Trophoblast cell (in vitro differentiated cells and primary cell): ENCODE measurements at regions not wholly inside any gene's neighbourhood (a gene's known extent, or its start where the extent isn't known, plus 50 kb on each side); places are given as distances from the start of the nearest gene placed in this dataset.
A peak's percentile ranks its signal among the peaks of the same experiment; 100 is the strongest.

Source experiments
- DNase-seq, 2 donors: peaks; one replicate each; pipeline ENCODE4 v3.0.0-alpha.2; 2016
- H2AFZ ChIP-seq: 2 replicates; pipeline ENCODE4 v1.6.1; 2013; ENCODE audit warnings: low read length, moderate library complexity, mild to moderate bottlenecking; ENCODE audit not compliant: insufficient read depth, poor library complexity
- H2AK5ac ChIP-seq: 2 replicates; pipeline ENCODE4 v1.6.1; 2013; ENCODE audit warnings: mild to moderate bottlenecking, low read length
- H2BK120ac ChIP-seq: 2 replicates; pipeline ENCODE4 v1.6.1; 2013; ENCODE audit warnings: low read length, mild to moderate bottlenecking, moderate library complexity; ENCODE audit not compliant: insufficient read depth, poor library complexity
- H2BK12ac ChIP-seq: 2 replicates; pipeline ENCODE4 v1.6.1; 2013; ENCODE audit warnings: mild to moderate bottlenecking, low read length, moderate library complexity
- H2BK5ac ChIP-seq: 2 replicates; pipeline ENCODE4 v1.6.1; 2013; ENCODE audit warnings: low read length, low read depth, moderate library complexity, mild to moderate bottlenecking; ENCODE audit not compliant: poor library complexity
- H3K14ac ChIP-seq: 2 replicates; pipeline ENCODE4 v1.6.1; 2013; ENCODE audit warnings: mild to moderate bottlenecking, low read length
- H3K18ac ChIP-seq: 2 replicates; pipeline ENCODE4 v1.6.1; 2013; ENCODE audit warnings: mild to moderate bottlenecking, low read length
- H3K23ac ChIP-seq: 2 replicates; pipeline ENCODE4 v1.6.1; 2013; ENCODE audit warnings: low read length
- H3K27ac ChIP-seq: 2 replicates; pipeline ENCODE4 v1.5.1; 2013; ENCODE audit warnings: low read depth, mild to moderate bottlenecking, inconsistent platforms, low read length, moderate library complexity
- H3K27me3 ChIP-seq: 2 replicates; pipeline ENCODE4 v1.6.1; 2013; ENCODE audit warnings: inconsistent platforms, mild to moderate bottlenecking, low read length, moderate library complexity; ENCODE audit not compliant: insufficient read depth
- H3K36me3 ChIP-seq, 2 experiments: 1 replicate in 1 of 2; 2 replicates in 1 of 2; pipeline ENCODE4 v1.6.1; 2013; ENCODE audit warnings: low read length in 2 of 2, mild to moderate bottlenecking in 2 of 2, moderate library complexity in 1 of 2; ENCODE audit not compliant: insufficient read depth in 2 of 2, control insufficient read depth in 1 of 2
- H3K4ac ChIP-seq: 2 replicates; pipeline ENCODE4 v1.6.1; 2013; ENCODE audit warnings: low read depth, mild to moderate bottlenecking, low read length, moderate library complexity
- H3K4me1 ChIP-seq, 2 experiments: 1 replicate in 1 of 2; 2 replicates in 1 of 2; pipeline ENCODE4 v1.6.1; 2013; ENCODE audit warnings: low read length in 2 of 2, mild to moderate bottlenecking in 2 of 2, moderate library complexity in 1 of 2; ENCODE audit not compliant: insufficient read depth in 2 of 2, control insufficient read depth in 1 of 2
- H3K4me2 ChIP-seq: 2 replicates; pipeline ENCODE4 v1.6.1; 2013; ENCODE audit warnings: inconsistent platforms, mild to moderate bottlenecking, low read length, moderate library complexity
- H3K4me3 ChIP-seq: 2 replicates; pipeline ENCODE4 v1.5.1; 2013; ENCODE audit warnings: mild to moderate bottlenecking, low read depth, low read length, inconsistent platforms
- H3K79me1 ChIP-seq: one replicate; pipeline ENCODE4 v1.6.1; 2013; ENCODE audit warnings: low read length
- H3K79me2 ChIP-seq: 2 replicates; pipeline ENCODE4 v1.6.1; 2013; ENCODE audit warnings: low read length, mild to moderate bottlenecking; ENCODE audit not compliant: control insufficient read depth, insufficient read depth, poor library complexity
- H3K9ac ChIP-seq: 2 replicates; pipeline ENCODE4 v1.6.1; 2013; ENCODE audit warnings: mild to moderate bottlenecking, low read length
- H3K9me3 ChIP-seq: 2 replicates; pipeline ENCODE4 v1.6.1; 2013; ENCODE audit warnings: low read depth, mild to moderate bottlenecking, control low read depth, inconsistent platforms, low read length; ENCODE audit not compliant: insufficient read depth
- H4K12ac ChIP-seq: 2 replicates; pipeline ENCODE4 v1.6.1; 2013; ENCODE audit warnings: low read depth, mild to moderate bottlenecking, low read length, moderate library complexity
- H4K8ac ChIP-seq: 2 replicates; pipeline ENCODE4 v1.6.1; 2013; ENCODE audit warnings: low read depth, mild to moderate bottlenecking, low read length, moderate library complexity
- H4K91ac ChIP-seq: one replicate; pipeline ENCODE4 v1.6.1; 2013; ENCODE audit warnings: low read depth, mild to moderate bottlenecking, low read length, moderate library complexity
- WGBS: extraction: QIAGEN DNeasy Blood & Tissue Kit; methylation state at CpG from one replicate; pipeline ENCODE4 v1.1.7; 2013; ENCODE audit warnings: missing lambda C conversion rate; ENCODE audit not compliant: insufficient read length, insufficient coverage; ENCODE audit errors: extremely low coverage; 5-methylcytosine and 5-hydroxymethylcytosine counted together

DNA sequence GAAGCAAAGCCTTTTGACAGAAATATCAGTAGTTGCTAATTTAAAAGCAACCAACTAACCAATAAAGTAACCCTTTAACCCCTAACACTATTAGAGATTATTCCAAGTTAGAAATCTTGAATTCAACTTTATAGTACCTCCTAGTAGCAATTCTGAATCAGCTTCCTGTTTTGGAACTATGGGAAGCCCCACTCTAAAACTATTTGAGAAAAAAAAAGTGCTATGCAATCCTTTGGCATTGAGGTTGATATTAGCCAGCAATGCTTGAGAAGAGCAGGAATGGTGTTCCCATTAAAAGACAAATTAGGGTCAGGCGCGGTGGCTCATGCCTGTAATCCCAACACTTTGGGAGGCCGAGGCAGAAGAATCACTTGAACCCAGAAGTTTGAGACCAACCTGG lies 306.2 kb upstream of the ZFP64 start:
- Histone ChIP-seq H3K79me1 (peaks cover 4% of the 10 kb centered on the region), H3K4me3 (no peak overlapping the region), H3K36me3 (no peaks in the 10 kb centered on the region), H3K4me1 (peaks cover 4 to 6% of the 10 kb centered on the region in 2 experiments), H2AK5ac (no peak overlapping the region), H3K27me3 (no peaks in the 10 kb centered on the region), H2BK120ac (no peak overlapping the region), H3K18ac (no peak overlapping the region), H4K91ac (no peak overlapping the region), H3K4me2 (no peak overlapping the region), H4K12ac (no peak overlapping the region), H2BK5ac (no peak overlapping the region), H4K8ac (no peak overlapping the region), H3K9me3 (no peaks in the 10 kb centered on the region), H2BK12ac (no peak overlapping the region), H3K4ac (no peak overlapping the region), H3K23ac (no peak overlapping the region), H3K79me2 (no peaks in the 10 kb centered on the region), H2AFZ (no peak overlapping the region), H3K14ac (no peak overlapping the region), H3K9ac (no peak overlapping the region), H3K27ac (no peak overlapping the region)
- no CpG with 5 or more reads among the region's 3 CpGs for WGBS
- no peak for DNase-seq

DNA sequence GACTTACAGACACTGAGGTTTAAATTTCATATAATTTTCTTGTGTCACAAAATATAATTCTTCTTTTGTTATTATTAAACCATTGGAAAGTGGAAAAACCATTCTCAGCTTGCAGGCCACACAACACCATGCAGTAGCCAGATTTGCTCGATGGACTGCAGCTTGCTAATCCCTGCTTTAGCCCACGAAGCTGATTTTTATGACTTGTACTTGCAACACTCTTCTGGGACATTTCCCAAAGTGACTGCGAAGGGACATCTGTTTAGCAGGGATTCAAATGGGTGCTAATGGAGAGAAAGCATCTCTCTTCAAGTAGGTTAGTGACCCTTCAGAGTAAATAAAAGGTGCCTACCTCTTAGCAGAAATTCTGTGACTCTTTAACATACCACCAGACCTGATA lies 304.6 kb upstream of the ZFP64 start:
- H3K79me2 ChIP-seq = no peaks in the 10 kb centered on the region
- H3K9ac ChIP-seq = no peak overlapping the region
- no peak overlapping the region for H3K23ac ChIP-seq
- no peak overlapping the region for H2BK5ac ChIP-seq
- H3K4me1 ChIP-seq = peaks cover 4 to 6% of the 10 kb centered on the region in 2 experiments
- H4K8ac ChIP-seq = no peak overlapping the region
- peak in 1 of 2 donors; percentile 21 for DNase-seq
- no peak overlapping the region for H3K4me3 ChIP-seq
- H4K12ac ChIP-seq = no peak overlapping the region
- no peak overlapping the region for H3K27ac ChIP-seq
- no peak overlapping the region for H2AFZ ChIP-seq
- no peak overlapping the region for H3K4ac ChIP-seq
- H2BK120ac ChIP-seq = no peak overlapping the region
- H3K27me3 ChIP-seq = no peaks in the 10 kb centered on the region
- no peak overlapping the region for H4K91ac ChIP-seq
- no peak overlapping the region for H2AK5ac ChIP-seq
- no CpG with 5 or more reads among the region's 3 CpGs for WGBS
- no peaks in the 10 kb centered on the region for H3K9me3 ChIP-seq
- no peak overlapping the region for H3K18ac ChIP-seq
- H2BK12ac ChIP-seq = no peak overlapping the region
- no peaks in the 10 kb centered on the region for H3K36me3 ChIP-seq
- no peak overlapping the region for H3K14ac ChIP-seq
- peaks cover 4% of the 10 kb centered on the region for H3K79me1 ChIP-seq
- no peak overlapping the region for H3K4me2 ChIP-seq

DNA sequence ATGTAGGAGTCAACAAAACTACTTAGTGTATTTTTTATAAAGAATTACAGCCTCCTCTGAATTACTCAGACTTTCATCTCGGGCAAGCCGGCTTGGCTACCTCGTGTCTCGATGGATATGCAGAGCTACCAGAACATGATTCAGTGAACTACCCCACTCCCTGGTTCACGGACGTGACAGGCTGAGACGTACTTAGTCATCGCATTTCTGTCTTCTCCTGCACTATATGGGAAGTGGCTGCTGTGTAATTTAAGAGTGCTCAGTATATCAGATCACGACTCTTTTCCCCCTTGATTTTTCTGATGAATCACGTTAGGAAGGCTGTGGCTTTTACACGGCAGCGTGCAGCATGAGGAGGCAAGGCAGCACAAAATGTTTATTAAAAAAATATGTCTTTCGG lies 302.7 kb upstream of the ZFP64 start:
- Histone ChIP-seq H2AFZ (no peak overlapping the region), H4K12ac (no peak overlapping the region), H3K18ac (no peak overlapping the region), H2BK5ac (no peak overlapping the region), H4K8ac (no peak overlapping the region), H3K14ac (no peak overlapping the region), H2BK12ac (no peak overlapping the region), H3K27ac (no peak overlapping the region), H4K91ac (no peak overlapping the region), H3K23ac (no peak overlapping the region), H3K9ac (no peak overlapping the region), H3K4me2 (no peak overlapping the region), H3K36me3 (no peaks in the 10 kb centered on the region), H2AK5ac (no peak overlapping the region), H3K9me3 (no peaks in the 10 kb centered on the region), H3K79me1 (peaks cover 4% of the 10 kb centered on the region), H3K4me3 (no peak overlapping the region), H3K79me2 (no peaks in the 10 kb centered on the region), H3K4me1 (peaks cover 4 to 11% of the 10 kb centered on the region in 2 experiments), H3K4ac (no peak overlapping the region), H3K27me3 (no peaks in the 10 kb centered on the region), H2BK120ac (no peak overlapping the region)
- peak; percentile 50 to 70 for DNase-seq
- no CpG with 5 or more reads among the region's 13 CpGs for WGBS

- Histone ChIP-seq H3K36me3 (no peaks in the 10 kb centered on the region), H4K12ac (no peak overlapping the region), H2AFZ (no peak overlapping the region), H2BK5ac (no peak overlapping the region), H3K4me2 (no peak overlapping the region), H4K91ac (no peak overlapping the region), H4K8ac (no peak overlapping the region), H3K9ac (no peak overlapping the region), H3K4me1 (peaks cover 4 to 11% of the 10 kb centered on the region in 2 experiments), H3K9me3 (no peaks in the 10 kb centered on the region), H3K79me1 (peaks cover 4% of the 10 kb centered on the region), H2AK5ac (no peak overlapping the region), H3K27me3 (no peaks in the 10 kb centered on the region), H3K14ac (no peak overlapping the region), H3K4me3 (no peak overlapping the region), H3K18ac (no peak overlapping the region), H3K4ac (no peak overlapping the region), H2BK120ac (no peak overlapping the region), H3K79me2 (no peaks in the 10 kb centered on the region), H2BK12ac (peak overlapping the region; percentile 37), H3K27ac (no peak overlapping the region), H3K23ac (no peak overlapping the region)
- DNase-seq = no peak
- no CpG with 5 or more reads among the region's 9 CpGs for WGBS
Measured at GRCh38 chr20:52493171-52493721, 301.7 kb upstream of the ZFP64 start.
